HG02763 (cell line): ENCODE measurements at regions not wholly inside any gene's neighbourhood (a gene's known extent, or its start where the extent isn't known, plus 50 kb on each side); places are given as distances from the start of the nearest gene placed in this dataset.

ENCODE experiments used
- ATAC-seq: cut with Tn5 transposase; IDR thresholded peaks from one replicate; pipeline ENCODE4 v1.9.1; 2021; ENCODE audit warnings: mild to moderate bottlenecking, moderate library complexity; ENCODE audit not compliant: unreplicated experiment

DNA sequence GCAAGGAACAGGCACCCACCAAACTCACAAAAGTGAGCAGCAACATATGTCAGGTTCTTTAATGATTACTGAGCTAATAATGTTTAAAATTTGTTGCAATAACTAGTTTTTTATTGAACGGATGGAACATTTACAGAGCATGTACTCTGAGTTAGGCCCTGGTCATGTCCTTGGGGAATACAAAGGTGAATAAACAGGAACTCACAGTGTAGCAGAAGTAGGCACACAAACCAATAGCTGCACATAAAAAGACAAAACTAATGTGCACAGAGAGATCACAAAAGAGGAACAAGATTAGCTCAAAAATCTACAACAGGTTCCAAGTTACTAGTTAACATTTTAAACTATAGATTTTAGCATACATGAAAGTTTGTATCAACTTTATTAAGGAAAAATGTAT lies 505.3 kb upstream of the PPP2R3A start:
- ATAC-seq = no peak

DNA sequence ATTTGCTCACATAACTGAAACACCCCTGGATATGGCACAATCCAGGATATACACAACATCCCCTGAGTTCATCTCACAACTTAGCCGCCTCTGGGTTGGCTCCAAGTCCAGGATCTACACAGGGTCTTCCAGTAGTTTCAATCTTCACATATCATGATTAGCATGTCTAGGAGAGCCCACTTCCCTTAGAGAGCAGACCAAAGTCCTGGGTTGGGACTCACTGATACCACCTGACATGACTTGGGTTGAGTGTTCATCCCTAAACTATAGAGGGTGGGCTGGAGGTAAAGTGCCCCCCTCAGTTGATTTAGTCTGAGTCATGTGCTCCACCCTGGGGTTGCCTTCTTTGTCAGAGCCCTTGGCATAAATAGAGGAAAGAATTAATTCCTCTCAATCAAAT lies 493.6 kb upstream of the PPP2R3A start:
- no peak for ATAC-seq

DNA sequence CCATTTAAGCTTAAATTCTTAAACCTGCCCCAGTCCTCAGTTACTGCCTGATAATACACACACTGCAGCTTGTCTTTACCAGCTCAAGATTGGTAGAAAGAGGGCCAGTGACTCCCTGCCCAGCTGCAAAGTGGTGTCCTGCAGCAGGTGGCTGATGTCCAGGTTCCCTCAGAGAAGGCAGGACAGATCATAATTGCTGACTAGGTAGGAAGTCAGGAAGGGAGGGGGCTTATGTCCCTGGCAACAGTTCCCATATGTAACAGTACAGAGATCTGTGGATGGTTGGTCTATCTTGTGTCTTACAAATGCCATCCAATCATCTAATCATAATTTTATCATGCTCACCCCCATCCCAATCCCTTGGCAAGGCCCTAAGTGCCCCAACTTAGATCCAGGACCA lies 492.1 kb upstream of the PPP2R3A start:
- no peak for ATAC-seq

DNA sequence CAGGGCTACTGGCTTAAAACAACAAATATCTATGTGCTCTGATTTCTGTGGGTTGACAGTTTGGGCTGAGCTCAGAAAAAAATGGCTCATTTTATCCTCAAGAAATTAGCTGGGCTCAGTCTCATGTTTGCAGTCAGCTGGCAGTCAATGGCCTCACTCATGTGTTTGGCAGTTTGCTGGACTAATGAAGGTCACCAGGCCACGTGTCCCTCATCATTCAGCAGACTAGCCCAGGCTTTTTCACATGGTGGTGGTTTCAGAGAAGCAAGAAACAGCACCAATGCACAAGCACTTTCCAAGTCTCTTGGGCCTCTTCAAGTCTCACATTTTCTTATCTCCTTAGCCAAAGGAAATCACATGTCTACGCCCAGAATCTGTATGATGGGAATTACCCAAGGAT lies 478.3 kb upstream of the PPP2R3A start:
- ATAC-seq = no peak

DNA sequence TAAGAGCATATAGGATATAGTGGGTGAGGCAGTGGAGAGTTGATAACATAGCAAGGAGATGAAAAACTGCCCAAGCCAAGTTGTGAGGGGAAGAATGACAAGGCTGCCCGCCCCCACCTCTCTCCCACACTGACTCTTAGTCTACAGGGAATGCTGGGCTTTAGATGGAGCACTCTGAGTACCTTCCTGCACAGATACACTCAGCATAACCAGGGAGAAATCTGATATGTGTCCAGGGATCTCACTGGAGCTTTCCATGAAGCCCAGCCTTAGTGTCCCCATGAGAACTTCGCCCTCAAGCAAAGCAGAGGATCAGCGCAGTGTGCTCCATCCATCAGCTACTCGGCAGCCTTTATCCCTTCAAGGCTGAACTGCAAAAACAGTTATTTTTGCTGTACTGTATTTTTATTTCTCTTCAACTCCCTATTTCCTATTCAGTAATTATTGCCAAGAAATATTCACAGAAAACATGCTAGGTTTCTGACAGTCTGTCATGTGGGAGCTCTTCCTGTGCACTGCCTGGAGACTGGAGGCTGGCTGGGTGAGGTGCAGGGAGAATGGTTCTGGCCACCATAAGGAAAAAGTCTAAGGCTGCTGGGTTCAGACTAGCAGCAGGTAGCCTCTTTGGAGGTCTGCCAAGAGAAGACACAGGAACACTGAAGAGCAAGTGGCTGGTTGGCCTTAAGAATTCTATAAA lies 475.2 kb upstream of the PPP2R3A start:
- no peak for ATAC-seq

DNA sequence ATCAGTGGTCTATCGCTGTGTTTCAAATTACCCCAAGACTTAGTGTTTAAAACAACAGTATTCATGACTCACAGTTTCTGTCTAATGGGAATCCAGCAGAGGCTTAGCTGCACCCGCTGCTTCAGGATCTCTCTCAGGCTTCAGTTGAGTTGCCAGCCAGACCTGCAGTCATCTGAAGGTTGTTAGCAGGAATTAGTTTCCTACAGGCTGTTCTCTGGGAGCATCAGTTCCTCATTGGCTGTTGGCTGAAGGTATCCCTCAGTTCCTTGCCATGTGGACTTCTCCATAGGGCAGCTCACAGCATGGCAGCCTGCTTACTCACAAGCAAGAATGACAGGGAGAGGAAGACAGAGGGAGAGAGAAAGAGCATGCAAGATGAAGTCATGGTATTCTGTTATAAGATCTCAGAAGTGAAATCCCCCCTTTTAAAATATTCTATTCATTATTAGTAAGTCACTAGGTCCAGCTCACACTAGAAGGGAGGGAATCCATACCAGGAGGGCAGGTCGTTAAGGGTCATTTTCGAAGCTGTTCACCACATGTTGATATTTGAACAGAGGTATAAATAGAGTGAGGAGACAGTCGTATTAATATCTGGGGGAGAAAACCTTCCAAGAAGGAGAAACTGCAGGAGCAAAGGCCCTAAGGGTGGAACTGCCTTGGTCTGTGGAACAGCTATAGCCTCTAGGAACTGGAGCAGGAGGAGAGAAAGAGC lies 473.9 kb upstream of the PPP2R3A start:
- ATAC-seq = no peak

DNA sequence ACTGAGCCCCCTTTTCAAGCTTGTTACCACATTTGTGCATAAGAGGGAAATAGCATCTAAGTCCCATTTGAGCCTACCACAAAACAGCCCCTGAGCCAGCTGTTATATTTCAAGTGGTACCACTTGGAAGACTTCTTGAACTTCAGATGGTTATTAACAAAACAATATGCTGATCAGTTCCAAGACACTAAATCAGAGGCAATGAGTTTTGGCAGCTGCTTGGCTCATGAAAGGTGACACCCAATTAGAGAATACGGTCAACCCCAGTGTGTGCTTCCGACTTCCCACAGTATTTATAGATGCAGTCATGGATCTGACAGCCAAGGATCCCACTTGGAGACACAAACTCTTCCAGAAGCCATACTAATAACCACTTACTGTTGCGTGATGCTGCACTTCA lies 469.6 kb upstream of the PPP2R3A start:
- no peak for ATAC-seq

DNA sequence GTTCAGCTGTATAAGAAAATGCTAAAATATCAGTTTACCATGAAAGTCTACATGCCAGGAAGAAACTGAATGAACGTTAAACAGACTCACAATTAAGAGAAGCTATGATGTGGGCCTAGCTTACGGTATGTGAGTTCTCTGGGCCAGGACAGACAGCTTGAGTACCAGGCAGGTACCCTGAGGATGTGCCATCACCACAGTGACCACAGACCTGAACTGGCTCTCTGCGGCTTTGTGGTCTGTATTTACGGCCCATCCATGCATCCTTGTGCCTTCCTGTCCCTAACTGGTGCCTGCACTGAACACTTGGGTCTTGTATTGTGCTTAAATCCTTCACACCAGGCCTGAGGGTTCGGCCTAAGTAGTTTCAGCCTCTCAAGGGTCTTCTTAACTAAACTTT lies 467.5 kb upstream of the PPP2R3A start:
- ATAC-seq = no peak

DNA sequence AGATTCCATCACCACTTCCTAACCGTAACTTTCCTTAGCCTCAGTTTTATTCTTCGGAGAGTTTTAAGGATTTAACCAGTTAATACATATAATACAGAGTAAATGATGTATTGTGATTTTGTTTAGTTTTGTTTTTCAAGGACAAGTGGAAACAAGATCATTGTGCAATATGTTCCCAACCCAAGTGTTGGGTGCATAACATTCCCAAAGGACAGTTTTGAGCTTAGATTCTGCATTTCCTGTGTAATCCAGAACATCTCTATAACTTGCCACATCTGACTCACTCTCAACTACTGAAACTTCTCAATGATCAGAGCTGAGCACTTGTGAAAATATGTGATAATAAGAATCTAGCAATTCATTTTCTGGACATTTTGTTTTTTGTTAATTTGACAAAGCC lies 466.1 kb upstream of the PPP2R3A start:
- no peak for ATAC-seq

DNA sequence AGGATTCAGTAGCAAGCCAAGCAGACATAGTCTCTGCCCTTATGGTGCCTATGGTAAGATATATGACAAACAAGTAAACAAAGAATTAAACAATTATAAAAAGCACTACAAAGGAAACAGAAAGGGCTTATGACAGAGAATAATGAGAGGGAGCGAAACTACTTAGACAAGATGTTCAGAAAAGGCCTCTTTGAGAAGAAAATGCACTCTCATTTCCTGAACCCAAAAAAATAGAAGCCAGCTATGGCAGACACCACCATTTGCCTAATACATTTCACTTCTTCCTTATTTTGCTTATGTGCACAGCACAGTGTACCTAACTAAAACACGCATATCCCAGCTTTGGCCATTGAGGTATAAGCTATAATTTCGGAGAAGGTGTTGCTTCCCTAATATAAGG lies 465.5 kb upstream of the PPP2R3A start:
- ATAC-seq = no peak

DNA sequence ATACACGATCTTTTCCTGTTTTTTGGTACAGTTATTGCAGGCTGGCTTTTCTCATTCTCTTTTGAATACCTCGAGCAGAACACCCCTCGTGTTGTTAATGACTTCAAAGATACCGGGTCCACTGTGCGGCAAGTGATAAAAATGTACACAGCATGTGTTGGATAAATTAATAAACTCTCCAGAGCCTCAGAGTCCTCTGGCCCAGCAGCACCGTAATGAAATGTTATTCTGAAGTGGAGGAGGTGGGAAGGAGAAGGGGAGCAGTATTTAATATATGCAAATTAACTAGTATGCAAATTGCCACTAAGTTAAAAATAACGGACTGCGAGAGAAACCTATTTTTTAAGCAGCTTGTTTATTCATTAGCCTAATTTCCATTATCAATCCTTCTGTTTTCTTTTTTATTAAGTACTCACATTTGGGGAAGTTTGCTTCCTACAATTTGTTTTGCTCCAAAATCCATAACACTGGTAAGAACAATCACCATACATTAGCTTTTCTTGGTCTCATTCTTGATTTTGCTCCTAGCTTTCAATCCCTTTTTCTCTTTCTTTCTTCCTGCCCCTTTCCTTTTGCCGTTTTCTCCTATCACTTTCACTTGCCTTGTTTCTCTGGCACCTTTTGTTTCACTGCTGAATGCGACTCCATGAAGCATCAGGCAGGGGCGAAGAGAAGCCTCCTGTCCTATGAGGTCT lies 462.3 kb upstream of the PPP2R3A start:
- ATAC-seq = no peak

DNA sequence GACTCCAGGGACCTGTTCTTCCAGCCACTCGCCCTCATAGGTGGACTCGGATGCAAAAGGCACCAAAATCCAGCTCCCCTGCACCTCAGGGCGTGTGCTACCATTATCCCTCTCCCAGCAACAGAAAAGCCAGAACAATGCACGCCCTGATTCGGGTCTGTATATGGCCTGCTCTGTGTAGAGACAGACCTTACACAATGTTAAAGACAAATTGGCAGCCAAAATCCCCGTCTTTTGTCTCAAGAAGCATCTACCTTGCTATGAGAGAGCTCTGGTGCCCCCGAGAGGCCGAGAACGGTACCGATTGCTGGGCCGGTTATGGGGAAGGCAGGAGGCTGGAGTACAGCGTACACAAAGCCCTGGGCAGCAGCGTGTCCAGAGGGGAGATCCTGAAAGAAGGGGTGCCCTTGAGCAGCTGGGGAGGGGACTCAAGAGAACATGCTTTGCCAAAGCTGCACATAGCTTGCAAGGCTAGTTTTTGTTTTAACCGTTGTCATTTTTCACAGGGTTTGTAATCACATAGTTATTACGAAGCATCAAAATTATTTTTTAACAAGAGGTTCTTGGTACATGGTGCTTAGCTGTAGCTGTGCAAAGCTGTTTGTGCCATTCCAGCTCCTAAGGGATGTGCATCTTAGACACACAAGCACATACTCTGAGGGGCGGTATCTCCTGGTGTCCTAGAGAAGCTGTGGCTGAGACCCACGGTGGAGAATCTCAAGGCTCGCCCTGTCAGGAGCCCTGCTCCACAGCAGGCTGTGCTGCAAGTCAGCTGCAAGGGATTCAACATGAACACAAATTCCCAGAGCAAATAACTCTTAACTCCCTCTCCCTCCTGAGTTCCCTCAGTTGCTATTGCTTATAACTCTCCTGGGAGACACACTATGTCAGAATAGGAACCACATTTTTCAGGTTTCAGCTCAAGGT lies 461.5 kb upstream of the PPP2R3A start:
- peak; percentile 82 for ATAC-seq

DNA sequence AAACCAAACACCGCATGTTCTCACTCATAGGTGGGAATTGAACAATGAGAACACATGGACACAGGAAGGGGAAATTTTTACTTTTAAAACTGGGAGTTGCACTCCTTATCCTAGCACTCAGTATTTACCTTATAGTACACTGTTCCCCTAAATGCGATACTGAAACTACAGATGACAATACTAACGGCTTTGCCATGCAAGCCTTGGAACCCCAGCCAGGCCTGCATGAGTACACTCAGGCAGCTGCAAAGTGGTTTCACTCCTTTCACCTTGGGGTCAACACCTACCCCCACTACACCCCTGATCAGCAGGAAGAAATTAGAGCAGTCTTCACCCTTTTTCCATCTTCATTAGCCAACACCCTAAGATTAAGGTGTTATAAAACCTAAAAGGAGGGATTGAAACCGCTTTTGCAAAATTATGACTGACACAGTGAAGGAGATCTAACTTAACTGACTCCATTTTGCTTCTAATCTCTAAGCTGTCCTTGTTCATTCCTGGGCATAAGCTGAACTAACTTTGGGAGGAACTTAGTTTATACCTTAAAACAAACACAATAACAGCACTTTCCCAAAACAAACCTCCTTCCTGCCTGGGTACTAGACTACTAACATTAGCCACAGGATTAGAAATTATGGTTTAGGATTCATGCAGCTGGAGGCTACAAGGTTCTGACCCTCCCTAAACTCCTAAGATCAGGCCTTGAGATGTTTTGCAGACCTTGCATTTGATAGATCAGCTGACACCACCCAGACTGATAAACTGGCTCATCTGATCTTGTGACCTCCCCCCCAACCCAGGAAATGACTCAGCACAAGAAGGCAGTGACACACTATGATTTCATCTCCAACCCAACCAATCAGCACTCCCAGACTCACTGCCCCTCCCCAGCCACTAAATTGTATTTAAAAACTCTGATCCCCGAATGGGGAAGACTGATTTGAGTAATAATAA lies 452.1 kb upstream of the PPP2R3A start:
- no peak for ATAC-seq

DNA sequence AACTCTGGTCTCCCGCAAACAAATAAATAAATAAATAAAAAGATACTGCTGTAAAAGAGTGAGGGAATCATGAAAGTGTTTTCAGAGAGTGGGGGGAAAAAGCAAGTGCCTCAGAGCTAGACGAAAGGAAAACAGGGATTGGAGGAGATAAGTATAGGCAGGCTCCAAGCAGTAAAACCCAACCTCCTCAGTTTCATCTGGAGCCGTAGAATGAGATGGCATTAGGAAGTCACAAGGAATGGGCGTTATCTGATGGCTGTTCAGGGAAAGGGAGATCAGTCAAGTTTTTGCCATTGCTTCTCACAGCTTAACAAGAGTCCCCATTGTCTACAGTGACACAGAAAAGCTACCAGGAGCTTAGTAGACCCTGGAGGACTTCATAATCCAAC lies 451.5 kb upstream of the PPP2R3A start:
- no peak for ATAC-seq

DNA sequence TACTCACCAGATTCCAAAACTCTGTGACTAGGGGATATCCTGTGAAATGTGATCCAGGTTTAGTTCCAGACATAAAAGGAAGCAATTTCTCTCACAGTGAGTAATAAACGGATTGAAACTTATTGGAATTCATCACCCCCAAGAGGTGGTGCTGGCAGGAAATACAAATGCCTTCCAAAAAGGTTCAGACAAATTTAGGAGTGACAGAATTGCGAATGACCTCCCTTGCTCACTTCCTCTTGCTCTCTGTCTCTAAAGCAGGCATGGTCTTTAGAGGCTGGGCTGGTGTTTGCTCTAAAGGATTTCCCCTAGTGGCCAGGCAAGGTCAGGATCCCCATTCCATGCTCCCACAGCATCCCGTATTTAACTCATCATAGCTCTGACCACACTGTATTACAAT lies 449.4 kb upstream of the PPP2R3A start:
- ATAC-seq = no peak

DNA sequence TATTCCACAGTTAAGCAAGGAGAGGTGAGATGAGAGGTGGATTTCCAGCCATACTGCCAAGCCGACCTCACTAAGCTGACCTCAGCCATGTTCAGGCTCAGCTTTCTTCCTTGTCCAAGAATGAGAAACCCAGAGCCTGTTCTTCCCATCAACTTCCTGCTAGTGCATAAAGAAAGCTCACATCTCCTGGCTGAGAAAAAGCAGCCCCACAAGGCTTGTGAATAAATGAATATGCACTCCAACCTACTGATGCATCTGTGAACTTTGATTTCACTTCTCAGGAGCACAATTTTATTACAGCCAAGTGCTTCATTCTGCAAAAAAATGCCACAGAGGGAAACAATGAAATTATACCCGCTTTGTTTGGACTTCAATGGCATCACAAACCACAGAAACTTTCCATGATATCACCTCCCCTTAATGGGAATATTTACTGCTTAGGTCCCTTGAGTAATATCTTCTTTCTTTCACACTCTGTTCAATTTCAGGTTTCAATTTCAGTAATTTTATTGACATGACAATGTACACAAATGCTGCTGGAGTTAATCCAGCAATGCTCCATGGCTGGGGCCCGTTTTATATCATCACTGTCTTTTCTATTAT lies 437.0 kb upstream of the PPP2R3A start:
- no peak for ATAC-seq

DNA sequence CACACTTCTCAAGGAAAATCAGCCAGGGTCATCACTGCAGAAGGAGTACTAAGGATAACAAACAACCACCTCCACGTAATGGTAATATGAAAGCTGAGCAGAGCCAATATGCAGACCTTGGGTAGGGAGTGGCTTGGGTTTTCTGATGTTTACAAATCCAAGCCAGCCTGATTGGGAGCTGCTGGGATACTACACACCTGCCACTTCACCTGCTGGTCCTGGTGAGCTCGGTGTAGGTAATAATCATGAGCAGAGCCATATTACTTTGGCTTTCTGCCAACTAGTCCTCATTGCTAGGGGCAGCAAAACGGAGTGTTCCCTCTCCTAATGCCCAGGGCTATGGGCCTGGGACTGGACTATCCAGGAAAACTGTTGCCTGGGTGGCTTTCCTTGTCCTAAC lies 433.5 kb upstream of the PPP2R3A start:
- no peak for ATAC-seq

DNA sequence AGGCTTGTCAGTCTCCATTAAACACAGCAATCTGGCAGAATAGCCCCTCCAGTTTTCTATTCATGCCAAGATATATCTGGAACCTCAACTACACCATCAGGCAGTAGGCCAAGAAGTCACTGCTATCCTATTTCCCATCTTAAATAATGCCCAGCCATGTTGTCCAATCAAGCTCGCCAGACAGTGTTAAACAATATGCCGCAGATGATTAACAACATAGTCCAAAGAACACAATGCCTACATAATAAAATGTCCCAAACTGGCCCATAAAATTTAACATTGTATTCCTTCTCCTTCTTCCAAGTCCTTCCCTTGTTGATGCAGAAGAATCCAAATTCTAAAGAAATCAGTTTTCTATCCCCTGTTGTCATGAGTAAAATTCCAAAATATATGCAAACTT lies 427.4 kb upstream of the PPP2R3A start:
- no peak for ATAC-seq

DNA sequence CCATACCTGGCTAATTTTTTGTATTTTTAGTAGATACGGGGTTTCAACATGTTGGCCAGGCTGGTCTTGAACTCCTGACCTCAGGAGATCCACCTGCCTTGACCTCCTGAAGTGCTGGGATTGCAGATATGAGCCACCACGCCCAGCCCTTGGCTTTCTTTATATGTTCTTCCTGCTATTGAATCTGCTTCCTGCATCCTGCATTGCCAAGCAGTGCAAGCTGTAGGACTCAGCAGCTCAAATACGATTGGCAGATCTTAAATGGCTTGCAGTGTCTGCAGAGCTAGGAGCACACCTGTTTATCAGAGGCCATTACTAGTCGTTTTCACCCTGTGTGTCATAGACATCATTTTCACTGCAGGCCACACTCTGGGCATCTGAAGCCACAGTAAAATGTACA lies 426.2 kb upstream of the PPP2R3A start:
- ATAC-seq = no peak

DNA sequence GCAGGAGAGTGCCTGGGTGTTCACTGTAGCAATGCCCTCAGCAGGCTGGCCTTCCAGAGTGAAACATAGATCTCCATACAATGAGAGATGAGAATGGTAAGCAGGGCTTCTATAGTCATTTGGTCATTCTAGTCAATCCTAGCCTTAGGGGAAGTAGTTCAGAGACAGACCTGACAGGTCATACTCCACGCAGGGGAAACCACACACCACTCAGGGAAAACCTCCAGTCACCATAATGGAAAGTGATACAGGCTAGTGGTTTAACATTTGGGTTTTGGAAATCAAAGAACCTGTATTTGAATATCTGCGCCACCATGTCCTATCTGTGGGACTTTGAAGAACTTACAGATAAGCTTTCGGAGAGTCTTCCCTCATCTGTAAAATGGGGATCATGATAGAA lies 425.7 kb upstream of the PPP2R3A start:
- no peak for ATAC-seq
